Body of pancreas (tissue), 4 donors: ENCODE measurements at regions not wholly inside any gene's neighbourhood (a gene's known extent, or its start where the extent isn't known, plus 50 kb on each side); places are given as distances from the start of the nearest gene placed in this dataset.

Experiments
- POLR2A ChIP-seq, 3 donors: fragments of 450-650 bp; IDR thresholded peaks; one replicate each; pipeline ENCODE4 v1.6.1; 2016; ENCODE audit warnings: antibody characterized with exemption in 3 of 3, mild to moderate bottlenecking in 2 of 3
- TF ChIP-seq, protein P1 (sequence below), 7 experiments: fragments of 450-650 bp in 4 of 7; fragments of 200-600 bp in 3 of 7; sonication (generic) in 3 of 7; IDR thresholded peaks; one replicate each; pipeline ENCODE4 v1.5.1; 2016 to 2019; ENCODE audit warnings: antibody characterized with exemption in 7 of 7

DNA sequence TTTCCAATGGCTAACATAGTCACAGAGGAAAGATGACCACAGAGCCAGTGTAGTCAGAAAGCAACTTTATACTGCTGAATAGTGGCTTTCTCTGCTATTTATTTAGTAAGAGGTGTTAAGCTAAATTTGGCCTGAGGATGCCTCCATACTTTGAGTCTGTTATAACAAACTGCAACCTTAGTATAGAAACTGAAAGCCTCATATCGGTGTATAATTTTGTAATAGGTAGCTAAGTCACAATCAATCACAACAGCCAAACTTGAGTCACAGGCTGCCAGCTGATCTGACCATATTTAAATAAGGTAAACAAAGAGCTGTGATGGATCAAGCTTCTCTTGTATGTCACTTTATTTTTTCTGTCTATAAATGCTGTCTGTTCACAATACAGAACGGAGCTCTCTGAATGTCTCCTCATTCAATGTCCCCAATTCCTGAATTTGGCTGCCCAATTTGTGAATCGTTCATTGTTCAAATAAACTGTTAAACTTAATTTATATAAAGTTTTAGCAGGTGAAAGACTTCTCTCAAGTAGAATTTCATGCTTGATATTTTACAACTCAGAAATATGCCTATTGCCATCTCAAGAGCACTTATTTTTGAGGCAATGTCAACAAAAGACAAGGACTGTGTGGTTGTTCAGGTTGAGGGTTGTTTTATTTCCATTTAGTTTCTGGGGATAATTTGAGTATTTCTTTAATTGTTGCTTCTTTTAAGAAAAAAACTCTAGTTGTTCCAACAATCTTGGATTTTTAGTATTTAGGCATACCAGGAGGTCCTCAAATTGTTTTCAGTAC is 339.7 kb upstream of the B3GALT2 start:
- TF ChIP-seq, protein P1, sequence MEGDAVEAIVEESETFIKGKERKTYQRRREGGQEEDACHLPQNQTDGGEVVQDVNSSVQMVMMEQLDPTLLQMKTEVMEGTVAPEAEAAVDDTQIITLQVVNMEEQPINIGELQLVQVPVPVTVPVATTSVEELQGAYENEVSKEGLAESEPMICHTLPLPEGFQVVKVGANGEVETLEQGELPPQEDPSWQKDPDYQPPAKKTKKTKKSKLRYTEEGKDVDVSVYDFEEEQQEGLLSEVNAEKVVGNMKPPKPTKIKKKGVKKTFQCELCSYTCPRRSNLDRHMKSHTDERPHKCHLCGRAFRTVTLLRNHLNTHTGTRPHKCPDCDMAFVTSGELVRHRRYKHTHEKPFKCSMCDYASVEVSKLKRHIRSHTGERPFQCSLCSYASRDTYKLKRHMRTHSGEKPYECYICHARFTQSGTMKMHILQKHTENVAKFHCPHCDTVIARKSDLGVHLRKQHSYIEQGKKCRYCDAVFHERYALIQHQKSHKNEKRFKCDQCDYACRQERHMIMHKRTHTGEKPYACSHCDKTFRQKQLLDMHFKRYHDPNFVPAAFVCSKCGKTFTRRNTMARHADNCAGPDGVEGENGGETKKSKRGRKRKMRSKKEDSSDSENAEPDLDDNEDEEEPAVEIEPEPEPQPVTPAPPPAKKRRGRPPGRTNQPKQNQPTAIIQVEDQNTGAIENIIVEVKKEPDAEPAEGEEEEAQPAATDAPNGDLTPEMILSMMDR (IDR thresholded peaks at IDR 0.05), result no peak
- no peak for TF ChIP-seq POLR2A (IDR thresholded peaks at IDR 0.05)
